ENCODE measurements at regions not wholly inside any gene's neighbourhood (a gene's known extent, or its start where the extent isn't known, plus 50 kb on each side); places are given as distances from the start of the nearest gene placed in this dataset.

GRCh38 chr2:62408241-62408677 is 97.7 kb downstream of the TMEM17 start:
- no peak for TF ChIP-seq CTCF (IDR thresholded peaks at IDR 0.05)
- TF ChIP-seq RELA (CRISPR knock-in tag; IDR thresholded peaks at IDR 0.05; ENCODE audit: borderline replicate concordance): no peak
- TF ChIP-seq ATF3 (CRISPR knock-in tag; conservative IDR thresholded peaks at IDR 0.05): no peak
- no peak for TF ChIP-seq ZNF121 (CRISPR knock-in tag; IDR thresholded peaks at IDR 0.05)
- TF ChIP-seq ERG (CRISPR knock-in tag; IDR thresholded peaks at IDR 0.05): no peak
- no peak for TF ChIP-seq TEAD4 (CRISPR knock-in tag; IDR thresholded peaks at IDR 0.05)
- no peak for TF ChIP-seq TCF7 (CRISPR knock-in tag; IDR thresholded peaks at IDR 0.05; ENCODE audit: low read depth)
- no peak for TF ChIP-seq HMGA2 (CRISPR knock-in tag; IDR thresholded peaks at IDR 0.05)
- no peak for TF ChIP-seq STAT6 (CRISPR knock-in tag; conservative IDR thresholded peaks at IDR 0.05; ENCODE audit: low read depth)
- no peak for TF ChIP-seq CREB1 (CRISPR knock-in tag; IDR thresholded peaks at IDR 0.05)
- TF ChIP-seq ATF2 (CRISPR knock-in tag; IDR thresholded peaks at IDR 0.05; ENCODE audit: borderline replicate concordance, low read depth): no peak
- no peak for TF ChIP-seq NFE2L1 (CRISPR knock-in tag; IDR thresholded peaks at IDR 0.05)
- no peak for TF ChIP-seq SMAD3 (CRISPR knock-in tag; IDR thresholded peaks at IDR 0.05; ENCODE audit: borderline replicate concordance)
- no peak for TF ChIP-seq ZNF232 (CRISPR knock-in tag; IDR thresholded peaks at IDR 0.05)

Measured in WTC11 (cell line).